ENCODE measurements at regions not wholly inside any gene's neighbourhood (a gene's known extent, or its start where the extent isn't known, plus 50 kb on each side); places are given as distances from the start of the nearest gene placed in this dataset.
"Not testable (repeated sequence)": the region's sequence is repeated elsewhere in the genome, so short reads cannot be mapped to it uniquely, and the experiment has no call there.

DNA sequence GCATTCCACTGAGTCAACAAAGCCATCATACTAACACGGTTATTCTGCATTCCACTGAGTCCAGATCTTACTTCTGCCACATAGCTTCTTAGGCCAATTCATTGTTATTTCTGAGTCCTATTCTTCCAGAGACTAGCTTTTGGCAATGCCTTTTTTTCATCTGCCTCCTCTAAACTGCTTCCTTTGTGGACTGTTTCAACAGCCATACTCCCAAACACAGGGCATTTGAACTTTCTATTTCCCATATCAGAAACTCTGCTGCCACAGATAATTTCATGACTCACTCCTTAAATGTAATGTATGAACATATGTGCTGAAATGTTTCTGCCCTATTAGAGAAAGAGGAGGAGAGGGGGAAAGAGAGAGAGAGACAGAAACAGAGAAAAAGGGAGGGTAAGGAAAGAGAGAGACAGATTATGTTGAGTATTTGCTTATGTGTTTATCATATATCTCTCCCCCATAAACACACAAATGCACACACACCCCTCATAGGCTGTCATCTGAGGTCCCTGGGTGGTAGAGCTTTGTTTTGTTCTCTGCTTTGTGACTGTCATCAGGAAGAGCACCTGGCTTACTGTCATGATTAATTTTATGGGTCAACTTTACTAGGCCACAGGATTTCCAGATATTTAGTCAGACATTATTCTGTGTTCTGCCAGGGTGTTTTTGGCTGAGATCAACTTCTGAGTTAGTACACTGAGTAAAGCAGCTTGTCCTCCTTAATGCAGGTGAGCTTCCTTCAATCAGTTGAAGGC is 308.0 kb upstream of the KCND2 start:
- H3K4me1 ChIP-seq (ENCODE audit: low read depth): peaks cover 8% of the 10 kb centered on the region
- peak overlapping the region; percentile 25 for H3K27ac ChIP-seq
- TF ChIP-seq CTCF (IDR thresholded peaks at IDR 0.05; ENCODE audit: low read depth, low read length): no peak
- no peaks in the 10 kb centered on the region for H3K9me3 ChIP-seq (ENCODE audit: low read depth)
- H3K27me3 ChIP-seq: no peaks in the 10 kb centered on the region
- H3K36me3 ChIP-seq: no peaks in the 10 kb centered on the region
- peak in 1 of 2 donors; percentile 81 for DNase-seq (ENCODE audit: low read depth in 1 of 2, low spot score in 1 of 2)
- H3K4me3 ChIP-seq: no peak overlapping the region

- TF ChIP-seq CTCF (IDR thresholded peaks at IDR 0.05; ENCODE audit: low read depth, low read length): no peak
Observed at GRCh38 chr7:119967221-119967620, 305.8 kb upstream of the KCND2 start.

DNA sequence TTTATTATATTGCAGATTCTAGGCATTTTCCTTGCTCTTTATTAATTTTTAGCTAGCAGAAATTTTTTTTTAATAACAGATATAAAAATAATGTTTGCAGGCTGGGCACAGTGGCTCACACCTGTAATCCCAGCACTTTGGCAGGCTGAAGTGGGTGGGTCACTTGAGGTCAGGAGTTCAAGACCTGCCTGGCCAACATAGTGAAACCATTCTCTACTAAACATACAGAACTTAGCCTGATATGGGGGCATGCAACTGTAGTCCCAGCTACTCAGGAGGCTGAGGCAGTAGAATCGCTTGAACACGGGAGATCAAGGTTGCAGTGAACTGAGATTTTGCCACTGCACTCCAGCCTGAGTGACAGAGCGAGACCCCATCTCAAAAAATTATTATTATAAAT is 304.6 kb upstream of the KCND2 start:
- not testable (repeated sequence) for H3K27me3 ChIP-seq; H3K4me3 ChIP-seq; H3K4me1 ChIP-seq (ENCODE audit: low read depth); H3K27ac ChIP-seq; H3K36me3 ChIP-seq; DNase-seq (ENCODE audit: low read depth in 1 of 2, low spot score in 1 of 2); H3K9me3 ChIP-seq (ENCODE audit: low read depth)

More at GRCh38 chr7:119967221-119967620, 305.8 kb upstream of the KCND2 start:
- Histone ChIP-seq H3K4me1 (ENCODE audit: low read depth) (peaks cover 8% of the 10 kb centered on the region), H3K27ac (no peak overlapping the region), H3K36me3 (no peaks in the 10 kb centered on the region), H3K9me3 (ENCODE audit: low read depth) (no peaks in the 10 kb centered on the region), H3K4me3 (no peak overlapping the region), H3K27me3 (no peaks in the 10 kb centered on the region)
- no peak for DNase-seq (ENCODE audit: low read depth in 1 of 2, low spot score in 1 of 2)

- peaks cover 1% of the 10 kb centered on the region for H3K4me1 ChIP-seq (ENCODE audit: low read depth)
- no peak overlapping the region for H3K4me3 ChIP-seq
- H3K36me3 ChIP-seq: no peaks in the 10 kb centered on the region
- H3K27me3 ChIP-seq: no peaks in the 10 kb centered on the region
- peak in 1 of 2 donors; percentile 35 for DNase-seq (ENCODE audit: low read depth in 1 of 2, low spot score in 1 of 2)
- no peak for TF ChIP-seq CTCF (IDR thresholded peaks at IDR 0.05; ENCODE audit: low read depth, low read length)
- no peak overlapping the region for H3K27ac ChIP-seq
- no peaks in the 10 kb centered on the region for H3K9me3 ChIP-seq (ENCODE audit: low read depth)
Observed at GRCh38 chr7:119969054-119969453, 303.9 kb upstream of the KCND2 start.

GRCh38 chr7:119969763-119970162 is 303.2 kb upstream of the KCND2 start:
- no peak for DNase-seq (ENCODE audit: low read depth in 1 of 2, low spot score in 1 of 2)
- H3K36me3 ChIP-seq: no peaks in the 10 kb centered on the region
- no peak overlapping the region for H3K4me3 ChIP-seq
- H3K27me3 ChIP-seq: no peaks in the 10 kb centered on the region
- no peak overlapping the region for H3K27ac ChIP-seq
- H3K4me1 ChIP-seq (ENCODE audit: low read depth): no peaks in the 10 kb centered on the region
- TF ChIP-seq CTCF (IDR thresholded peaks at IDR 0.05; ENCODE audit: low read depth, low read length): no peak
- no peaks in the 10 kb centered on the region for H3K9me3 ChIP-seq (ENCODE audit: low read depth)

DNA sequence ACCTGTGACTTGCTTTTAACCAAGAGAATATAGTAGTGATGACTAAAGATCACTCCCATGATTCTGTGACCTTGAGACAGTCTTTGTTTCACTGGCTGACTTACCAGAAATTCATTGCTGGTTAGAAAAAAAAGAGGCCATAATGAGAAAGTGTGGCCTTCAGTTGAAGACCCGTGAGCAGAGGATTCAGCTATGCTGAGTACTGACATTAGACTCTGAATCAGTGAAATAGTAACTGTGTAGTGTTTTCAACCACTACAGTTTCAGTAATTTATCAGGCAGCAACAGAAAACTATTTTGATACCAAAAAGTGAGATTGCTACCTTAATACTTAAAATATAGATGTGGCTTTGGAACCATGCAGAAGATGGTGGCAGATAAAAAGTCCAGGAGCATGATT is 298.0 kb upstream of the KCND2 start:
- H3K27ac ChIP-seq: no peak overlapping the region
- H3K27me3 ChIP-seq: no peaks in the 10 kb centered on the region
- no peaks in the 10 kb centered on the region for H3K4me1 ChIP-seq (ENCODE audit: low read depth)
- no peak overlapping the region for H3K4me3 ChIP-seq
- H3K36me3 ChIP-seq: no peaks in the 10 kb centered on the region
- TF ChIP-seq CTCF (IDR thresholded peaks at IDR 0.05; ENCODE audit: low read depth, low read length): no peak
- H3K9me3 ChIP-seq (ENCODE audit: low read depth): no peaks in the 10 kb centered on the region
- no peak for DNase-seq (ENCODE audit: low read depth in 1 of 2, low spot score in 1 of 2)

All from cardiac muscle cell (in vitro differentiated cells and primary cell).